BLaER1 (cell line): ENCODE measurements at regions not wholly inside any gene's neighbourhood (a gene's known extent, or its start where the extent isn't known, plus 50 kb on each side); places are given as distances from the start of the nearest gene placed in this dataset.

ENCODE experiments used
- H3K27ac ChIP-seq: shearing (Covaris generic); formaldehyde crosslinking; 2 replicates; pipeline ENCODE4 v1.8.1; 2022
- H3K27me3 ChIP-seq: shearing (Covaris generic); formaldehyde crosslinking; 2 replicates; pipeline ENCODE4 v1.8.1; 2022
- H3K36me3 ChIP-seq: shearing (Covaris generic); formaldehyde crosslinking; 2 replicates; pipeline ENCODE4 v1.8.1; 2022
- H3K4me1 ChIP-seq: shearing (Covaris generic); formaldehyde crosslinking; 2 replicates; pipeline ENCODE4 v1.8.1; 2022
- H3K4me2 ChIP-seq: shearing (Covaris generic); formaldehyde crosslinking; 2 replicates; pipeline ENCODE4 v1.8.1; 2022
- H3K4me3 ChIP-seq: shearing (Covaris generic); formaldehyde crosslinking; 2 replicates; pipeline ENCODE4 v1.8.1; 2022
- H3K9ac ChIP-seq: shearing (Covaris generic); formaldehyde crosslinking; 2 replicates; pipeline ENCODE4 v1.8.1; 2022
- H3K9me3 ChIP-seq: shearing (Covaris generic); formaldehyde crosslinking; 2 replicates; pipeline ENCODE4 v1.8.1; 2022
- H4K20me1 ChIP-seq: shearing (Covaris generic); formaldehyde crosslinking; 2 replicates; pipeline ENCODE4 v1.8.1; 2022
- Cebpa-rat ChIP-seq: shearing (Covaris generic); IDR thresholded peaks from 2 replicates; pipeline ENCODE4 v1.8.1; 2022

GRCh38 chr5:170159947-170160346, 54.2 kb downstream of the FOXI1 start:
- Histone ChIP-seq H3K27me3 (no peaks in the 10 kb centered on the region), H3K27ac (no peak overlapping the region), H3K4me1 (peaks cover 20% of the 10 kb centered on the region), H4K20me1 (no peaks in the 10 kb centered on the region), H3K36me3 (no peaks in the 10 kb centered on the region), H3K9me3 (no peaks in the 10 kb centered on the region), H3K9ac (no peak overlapping the region), H3K4me2 (no peak overlapping the region), H3K4me3 (no peak overlapping the region)
- no peak for TF ChIP-seq Cebpa-rat

GRCh38 chr5:170161069-170161468, 55.4 kb downstream of the FOXI1 start:
- Histone ChIP-seq H3K4me2 (no peak overlapping the region), H3K27ac (no peak overlapping the region), H3K9me3 (no peaks in the 10 kb centered on the region), H3K27me3 (no peaks in the 10 kb centered on the region), H4K20me1 (no peaks in the 10 kb centered on the region), H3K4me1 (peaks cover 20% of the 10 kb centered on the region), H3K4me3 (no peak overlapping the region), H3K36me3 (no peaks in the 10 kb centered on the region), H3K9ac (no peak overlapping the region)
- TF ChIP-seq Cebpa-rat = no peak

GRCh38 chr5:170162631-170163321, 57.1 kb downstream of the FOXI1 start:
- TF ChIP-seq Cebpa-rat = no peak
- H3K4me1 ChIP-seq = peaks cover 12% of the 10 kb centered on the region
- H3K36me3 ChIP-seq = no peaks in the 10 kb centered on the region
- H3K4me2 ChIP-seq = no peak overlapping the region
- H3K9ac ChIP-seq = no peak overlapping the region
- H3K9me3 ChIP-seq = no peaks in the 10 kb centered on the region
- H4K20me1 ChIP-seq = no peaks in the 10 kb centered on the region
- H3K27ac ChIP-seq = no peak overlapping the region
- no peaks in the 10 kb centered on the region for H3K27me3 ChIP-seq
- H3K4me3 ChIP-seq = no peak overlapping the region

GRCh38 chr5:170164087-170164486, 58.4 kb downstream of the FOXI1 start:
- H3K4me1 ChIP-seq = peaks cover 19% of the 10 kb centered on the region
- no peaks in the 10 kb centered on the region for H3K27me3 ChIP-seq
- no peak overlapping the region for H3K4me3 ChIP-seq
- no peak for TF ChIP-seq Cebpa-rat
- H3K27ac ChIP-seq = no peak overlapping the region
- no peak overlapping the region for H3K9ac ChIP-seq
- no peaks in the 10 kb centered on the region for H3K36me3 ChIP-seq
- H3K9me3 ChIP-seq = no peaks in the 10 kb centered on the region
- H4K20me1 ChIP-seq = no peaks in the 10 kb centered on the region
- no peak overlapping the region for H3K4me2 ChIP-seq

GRCh38 chr5:170164921-170165320, 59.2 kb downstream of the FOXI1 start:
- Histone ChIP-seq H3K27me3 (no peaks in the 10 kb centered on the region), H3K9me3 (no peaks in the 10 kb centered on the region), H3K27ac (no peak overlapping the region), H3K4me3 (no peak overlapping the region), H3K9ac (no peak overlapping the region), H3K36me3 (no peaks in the 10 kb centered on the region), H3K4me2 (no peak overlapping the region), H4K20me1 (no peaks in the 10 kb centered on the region), H3K4me1 (peaks cover 26% of the 10 kb centered on the region)
- TF ChIP-seq Cebpa-rat = no peak

- H3K4me2 ChIP-seq = no peak overlapping the region
- no peak overlapping the region for H3K9ac ChIP-seq
- peaks cover 26% of the 10 kb centered on the region for H3K4me1 ChIP-seq
- no peak overlapping the region for H3K4me3 ChIP-seq
- H4K20me1 ChIP-seq = no peaks in the 10 kb centered on the region
- no peaks in the 10 kb centered on the region for H3K27me3 ChIP-seq
- no peak for TF ChIP-seq Cebpa-rat
- no peaks in the 10 kb centered on the region for H3K36me3 ChIP-seq
- H3K9me3 ChIP-seq = no peaks in the 10 kb centered on the region
- H3K27ac ChIP-seq = no peak overlapping the region
These were observed 60.4 kb downstream of the FOXI1 start for GRCh38 chr5:170166101-170166500.

GRCh38 chr5:170168002-170168401, 62.3 kb downstream of the FOXI1 start:
- Histone ChIP-seq H3K4me3 (no peak overlapping the region), H3K27ac (no peak overlapping the region)

GRCh38 chr5:170168797-170169196, 63.1 kb downstream of the FOXI1 start:
- H3K4me2 ChIP-seq = peak overlapping the region; percentile 25; the same call in 1 of the 2 replicates
- no peak for TF ChIP-seq Cebpa-rat
- H4K20me1 ChIP-seq = no peaks in the 10 kb centered on the region
- no peak overlapping the region for H3K9ac ChIP-seq
- no peak overlapping the region for H3K4me3 ChIP-seq
- no peaks in the 10 kb centered on the region for H3K9me3 ChIP-seq
- no peaks in the 10 kb centered on the region for H3K36me3 ChIP-seq
- H3K4me1 ChIP-seq = peaks cover 26% of the 10 kb centered on the region
- no peak overlapping the region for H3K27ac ChIP-seq
- H3K27me3 ChIP-seq = no peaks in the 10 kb centered on the region

More at GRCh38 chr5:170168002-170168401, 62.3 kb downstream of the FOXI1 start:
- no peak overlapping the region for H3K9ac ChIP-seq
- H3K9me3 ChIP-seq = no peaks in the 10 kb centered on the region
- peaks cover 26% of the 10 kb centered on the region for H3K4me1 ChIP-seq
- no peaks in the 10 kb centered on the region for H3K36me3 ChIP-seq
- peak overlapping the region; percentile 30; the same call in 1 of the 2 replicates for H3K4me2 ChIP-seq
- no peak for TF ChIP-seq Cebpa-rat
- no peaks in the 10 kb centered on the region for H4K20me1 ChIP-seq
- H3K27me3 ChIP-seq = no peaks in the 10 kb centered on the region

GRCh38 chr5:170169996-170170395, 62.8 kb upstream of the C5orf58 start:
- no peaks in the 10 kb centered on the region for H3K27me3 ChIP-seq
- no peaks in the 10 kb centered on the region for H4K20me1 ChIP-seq
- no peaks in the 10 kb centered on the region for H3K9me3 ChIP-seq
- no peaks in the 10 kb centered on the region for H3K36me3 ChIP-seq
- TF ChIP-seq Cebpa-rat = no peak
- peaks cover 26% of the 10 kb centered on the region for H3K4me1 ChIP-seq
- no peak overlapping the region for H3K4me2 ChIP-seq
- H3K27ac ChIP-seq = no peak overlapping the region
- H3K4me3 ChIP-seq = no peak overlapping the region
- H3K9ac ChIP-seq = no peak overlapping the region

- Histone ChIP-seq H3K9ac (no peak overlapping the region), H3K27me3 (no peaks in the 10 kb centered on the region), H3K4me1 (peaks cover 26% of the 10 kb centered on the region), H3K27ac (no peak overlapping the region), H3K9me3 (no peaks in the 10 kb centered on the region), H4K20me1 (no peaks in the 10 kb centered on the region), H3K36me3 (no peaks in the 10 kb centered on the region), H3K4me3 (no peak overlapping the region), H3K4me2 (no peak overlapping the region)
- no peak for TF ChIP-seq Cebpa-rat
These were observed 61.0 kb upstream of the C5orf58 start for GRCh38 chr5:170171811-170172210.

GRCh38 chr5:170173227-170173626, 59.6 kb upstream of the C5orf58 start:
- no peaks in the 10 kb centered on the region for H3K36me3 ChIP-seq
- H3K4me1 ChIP-seq = peaks cover 16% of the 10 kb centered on the region
- no peak overlapping the region for H3K9ac ChIP-seq
- no peak overlapping the region for H3K4me2 ChIP-seq
- no peak overlapping the region for H3K27ac ChIP-seq
- H3K9me3 ChIP-seq = no peaks in the 10 kb centered on the region
- H3K4me3 ChIP-seq = no peak overlapping the region
- no peak for TF ChIP-seq Cebpa-rat
- H4K20me1 ChIP-seq = no peaks in the 10 kb centered on the region
- no peaks in the 10 kb centered on the region for H3K27me3 ChIP-seq
